GM21825 (cell line): ENCODE measurements at regions not wholly inside any gene's neighbourhood (a gene's known extent, or its start where the extent isn't known, plus 50 kb on each side); places are given as distances from the start of the nearest gene placed in this dataset.

Experiments
- ATAC-seq: cut with Tn5 transposase; IDR thresholded peaks from one replicate; pipeline ENCODE4 v1.9.1; 2021; ENCODE audit warnings: mild to moderate bottlenecking, moderate library complexity; ENCODE audit not compliant: unreplicated experiment

- no peak for ATAC-seq
Measured at GRCh38 chr5:117463881-117464570, 889.4 kb upstream of the SEMA6A start.

DNA sequence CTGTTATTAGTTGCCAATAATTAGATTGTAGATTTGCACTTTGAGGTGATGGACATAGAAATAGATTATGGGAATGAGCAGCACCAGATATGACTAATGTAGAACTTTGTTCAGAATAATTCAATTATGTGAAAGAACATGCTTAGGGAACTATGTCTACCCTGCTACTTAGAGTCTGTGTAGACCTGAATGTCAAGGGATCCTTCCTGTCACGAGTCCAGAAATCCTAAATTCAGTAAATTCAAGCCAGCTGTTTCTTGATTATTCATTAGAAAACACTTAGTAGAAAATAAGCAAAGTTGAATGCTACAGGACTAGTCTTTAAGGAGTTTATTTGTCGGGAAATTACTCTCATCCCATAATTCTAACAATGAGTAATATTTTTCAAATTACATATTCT, 887.3 kb upstream of the SEMA6A start:
- no peak for ATAC-seq

- ATAC-seq = peak; percentile 68
Measured at GRCh38 chr5:117461403-117461802, 886.8 kb upstream of the SEMA6A start.

- no peak for ATAC-seq
Measured at GRCh38 chr5:117457656-117458055, 883.0 kb upstream of the SEMA6A start.

DNA sequence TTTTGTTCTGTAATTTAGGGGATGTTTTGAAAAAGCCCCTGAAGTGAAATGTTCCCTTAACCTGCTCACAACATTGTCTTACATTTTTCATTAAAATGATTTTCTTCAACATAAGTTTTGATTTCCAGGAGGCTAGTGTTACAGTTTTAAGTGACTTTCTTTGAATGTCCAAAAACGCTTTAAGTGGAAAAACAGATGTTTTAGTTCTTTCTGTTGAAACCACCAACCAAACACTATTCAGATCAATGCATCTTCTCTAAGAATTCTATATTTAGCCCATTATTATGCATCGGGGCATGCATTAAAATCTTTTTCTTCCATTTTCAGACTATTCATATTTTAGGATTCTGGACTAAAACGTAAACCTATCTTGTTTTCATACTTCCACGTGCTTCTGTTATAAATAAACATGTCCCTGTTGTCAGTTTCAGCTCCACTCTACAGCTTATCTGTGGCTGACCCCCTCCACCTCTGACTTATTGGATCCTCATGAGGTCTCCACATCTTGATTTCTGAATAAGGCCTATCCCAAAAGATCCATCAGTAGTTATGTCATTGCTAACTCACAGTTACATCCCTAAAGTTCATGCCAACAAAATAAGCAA, 882.3 kb upstream of the SEMA6A start:
- ATAC-seq = no peak

DNA sequence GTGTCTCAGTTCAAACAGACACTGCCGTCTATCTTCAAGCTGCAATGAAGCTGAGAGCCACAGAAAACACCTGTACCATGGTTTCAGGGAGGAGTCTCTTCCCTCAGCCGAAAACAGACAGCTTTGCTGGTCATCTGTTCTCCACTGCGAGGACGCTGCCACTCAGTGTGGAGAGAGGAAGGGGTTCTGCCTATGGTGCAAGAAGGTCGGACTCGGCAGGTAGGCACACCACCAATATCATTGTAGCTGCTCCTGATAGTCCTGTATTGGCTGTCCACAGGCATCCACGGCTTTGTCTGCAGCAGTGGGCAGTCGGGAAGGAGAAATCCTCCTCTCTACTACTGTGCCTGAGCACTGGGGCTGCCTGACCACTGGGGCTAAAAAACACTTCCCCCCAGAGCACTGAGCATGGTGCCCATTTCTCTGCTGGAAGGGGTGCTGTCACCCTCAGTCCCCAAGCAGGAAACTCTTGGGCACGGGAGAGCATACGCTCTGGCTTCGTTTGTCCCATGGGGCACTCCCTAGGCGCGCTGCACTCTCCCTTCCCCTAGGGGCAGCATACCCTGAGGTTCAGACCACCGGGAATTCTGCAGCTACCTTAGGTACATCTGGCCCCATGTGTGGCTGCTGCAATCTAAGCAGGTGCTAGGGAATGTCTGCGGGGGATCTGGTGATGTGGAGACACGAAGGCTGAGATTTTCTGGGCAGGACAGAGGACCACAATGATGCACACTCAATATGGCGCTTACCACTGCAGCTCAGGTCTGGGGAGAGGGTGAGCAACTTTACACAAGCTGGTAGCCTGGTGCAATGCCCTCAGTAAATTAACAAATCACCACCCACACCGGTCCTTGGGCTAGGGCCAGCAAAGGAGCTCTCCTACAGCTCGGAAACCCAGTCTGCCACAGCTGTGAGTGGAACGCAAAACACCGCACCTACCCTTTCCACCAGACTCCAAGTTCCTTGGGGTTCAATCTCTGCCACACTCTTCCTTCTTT, 880.9 kb upstream of the SEMA6A start:
- peak; percentile 34 for ATAC-seq

DNA sequence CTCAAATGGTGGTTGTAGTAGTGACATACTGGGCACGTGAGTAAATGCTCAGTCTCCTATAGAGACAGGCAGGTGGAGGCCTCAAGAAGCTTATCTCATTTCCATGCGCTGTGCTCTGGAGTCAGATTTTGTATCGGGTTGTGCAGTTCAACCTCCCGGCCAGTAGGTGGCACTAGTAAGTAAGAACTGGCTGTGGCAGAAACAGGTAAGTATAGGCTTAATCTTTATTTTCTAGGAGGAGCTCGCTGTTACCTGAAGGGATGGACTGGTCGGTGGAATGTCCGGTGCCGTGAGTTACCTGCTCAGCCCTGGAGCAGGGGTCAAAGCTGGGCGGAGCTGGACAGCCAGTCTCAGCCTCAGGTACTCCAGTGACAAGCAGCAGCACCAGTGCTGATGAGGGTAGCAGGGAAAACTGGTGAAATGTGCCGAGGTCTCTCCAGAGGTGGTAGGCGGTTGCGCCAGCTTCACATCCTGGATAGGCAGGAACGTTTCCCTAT, 880.1 kb upstream of the SEMA6A start:
- ATAC-seq = peak; percentile 83

- no peak for ATAC-seq
Measured at GRCh38 chr5:117436846-117437245, 862.2 kb upstream of the SEMA6A start.

DNA sequence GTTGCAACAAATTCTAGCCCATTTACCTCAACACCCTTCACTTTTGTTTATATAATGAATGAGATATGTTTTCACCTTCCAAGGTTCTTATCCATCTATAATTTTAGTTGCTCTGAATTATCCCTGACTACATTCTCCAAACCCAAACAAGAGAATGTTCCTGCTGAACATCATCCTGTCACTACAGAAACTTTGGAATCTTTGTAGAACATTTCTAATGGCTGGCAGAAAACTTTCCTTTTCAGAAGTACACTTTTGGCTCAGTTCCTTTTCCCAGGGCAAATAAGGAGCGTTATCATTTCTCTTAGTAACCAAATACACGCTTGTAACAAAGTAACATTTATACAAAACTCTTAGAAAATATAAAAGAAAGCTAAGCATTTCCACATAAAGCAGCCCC, 860.6 kb upstream of the SEMA6A start:
- no peak for ATAC-seq

DNA sequence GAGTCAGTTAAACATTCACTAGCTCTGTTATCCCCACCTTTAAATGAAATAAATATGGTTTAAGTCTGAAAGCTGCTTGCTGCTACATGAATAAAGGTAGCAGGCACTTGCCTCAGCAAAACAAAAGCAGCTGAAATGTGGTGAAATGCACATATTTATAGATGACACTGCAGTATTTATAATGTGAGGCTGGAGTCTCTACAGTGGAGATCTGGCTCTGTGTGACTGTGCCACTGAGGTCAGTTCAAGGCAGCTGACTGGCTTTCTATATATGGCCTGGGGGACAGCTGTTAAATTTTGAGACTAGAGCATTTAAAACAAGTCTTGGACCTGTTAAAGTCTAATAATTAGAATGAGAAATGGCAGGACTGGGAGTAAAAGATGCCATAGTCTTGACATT, 859.6 kb upstream of the SEMA6A start:
- ATAC-seq = no peak

DNA sequence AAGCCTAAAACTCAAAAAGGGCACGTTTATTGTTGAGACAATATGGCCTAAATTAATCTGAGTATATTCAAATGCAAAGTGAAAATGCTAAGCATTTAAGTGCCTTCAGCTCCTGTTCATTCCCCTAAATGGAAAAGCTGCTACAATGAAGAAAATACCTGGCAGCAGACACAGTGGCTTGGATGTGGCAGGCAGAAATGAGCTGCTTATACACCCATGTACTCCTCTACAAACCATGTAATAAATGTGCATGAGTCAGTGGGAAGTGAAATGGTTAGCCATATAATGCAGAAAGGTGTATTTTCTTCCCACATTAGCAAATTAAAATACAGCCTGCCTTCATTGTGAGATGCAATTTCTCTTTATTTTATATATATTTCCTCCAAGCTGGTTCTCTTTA, 859.2 kb upstream of the SEMA6A start:
- ATAC-seq = no peak

GRCh38 chr5:117431091-117431490, 856.5 kb upstream of the SEMA6A start:
- ATAC-seq = no peak

DNA sequence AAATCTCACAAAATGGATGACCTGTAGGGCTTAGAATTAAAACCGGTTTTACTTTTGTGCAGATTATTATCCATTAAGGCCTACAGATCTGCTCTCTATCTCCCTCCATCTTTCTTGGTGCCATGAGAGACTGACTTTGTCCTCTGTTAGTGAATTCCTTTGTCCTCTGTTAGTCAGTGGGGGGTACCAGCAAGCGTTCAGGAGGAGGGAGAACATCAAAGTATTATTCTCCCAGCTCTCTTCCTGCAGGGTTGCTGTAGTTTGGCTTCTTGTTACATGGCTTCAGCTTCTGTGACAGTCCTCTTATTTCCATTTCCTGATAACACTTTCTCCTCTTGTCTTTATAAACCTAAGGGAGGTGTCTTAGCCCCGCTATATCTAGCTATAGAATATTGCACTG, 850.5 kb upstream of the SEMA6A start:
- ATAC-seq = no peak

- ATAC-seq = no peak
Measured at GRCh38 chr5:117424559-117424958, 849.9 kb upstream of the SEMA6A start.

DNA sequence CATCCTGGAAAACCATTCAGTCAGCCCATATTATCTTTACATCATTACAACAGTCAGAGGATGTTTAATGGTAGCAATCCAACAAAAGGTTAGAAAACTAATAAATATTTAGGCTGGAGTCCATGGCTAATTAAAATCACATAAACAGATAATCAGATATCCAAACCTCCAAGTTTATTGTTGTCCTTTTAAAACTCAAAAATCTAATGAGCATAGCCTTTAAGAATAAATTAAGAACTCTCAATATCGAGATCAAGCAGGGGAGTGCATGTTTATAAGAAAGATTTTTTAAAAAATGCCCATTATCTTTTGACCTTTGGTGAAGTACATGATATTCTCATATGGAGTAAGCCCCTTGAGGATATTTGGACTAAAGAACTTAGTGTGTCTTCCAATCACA, 842.9 kb upstream of the SEMA6A start:
- no peak for ATAC-seq

GRCh38 chr5:117414926-117415325, 840.3 kb upstream of the SEMA6A start:
- ATAC-seq = no peak

DNA sequence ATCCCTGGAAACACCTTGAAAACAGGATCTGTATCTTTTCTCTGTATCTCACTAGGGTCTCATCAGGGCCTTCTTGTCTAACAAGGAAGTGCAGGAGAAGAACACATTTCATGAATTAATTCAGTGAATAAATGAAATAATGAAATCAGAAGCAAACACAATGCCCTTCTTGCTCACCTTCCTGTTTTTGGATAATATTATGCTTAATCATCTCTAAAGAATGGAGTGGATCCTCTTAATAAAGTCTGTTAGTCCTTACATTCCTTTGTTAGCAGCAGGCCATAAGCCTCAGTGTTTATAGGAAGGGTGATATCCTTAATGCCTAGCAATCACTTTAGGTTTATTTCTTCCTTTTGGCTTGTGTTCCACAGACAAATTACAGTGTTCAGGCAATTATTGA, 837.1 kb upstream of the SEMA6A start:
- ATAC-seq = no peak

DNA sequence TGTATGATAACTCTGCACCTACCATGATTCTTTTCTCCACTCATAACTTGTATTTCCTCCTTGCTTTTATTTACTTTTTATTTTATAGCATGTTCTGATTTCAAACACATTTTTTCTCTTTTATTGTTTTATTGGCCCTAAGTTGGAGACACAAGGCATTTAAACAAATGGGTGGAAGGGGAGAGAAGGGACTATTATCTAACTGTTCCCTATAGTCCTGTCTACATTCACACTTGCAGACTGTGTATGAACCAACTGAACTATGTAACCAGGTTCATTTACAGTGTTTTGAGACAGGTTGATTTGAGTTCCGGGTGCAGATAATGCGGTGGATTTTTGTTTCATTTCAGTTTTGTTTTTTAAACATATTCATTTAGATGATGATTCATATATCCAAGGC, 830.6 kb upstream of the SEMA6A start:
- no peak for ATAC-seq

- ATAC-seq = no peak
Measured at GRCh38 chr5:117394506-117395157, 820.0 kb upstream of the SEMA6A start.

DNA sequence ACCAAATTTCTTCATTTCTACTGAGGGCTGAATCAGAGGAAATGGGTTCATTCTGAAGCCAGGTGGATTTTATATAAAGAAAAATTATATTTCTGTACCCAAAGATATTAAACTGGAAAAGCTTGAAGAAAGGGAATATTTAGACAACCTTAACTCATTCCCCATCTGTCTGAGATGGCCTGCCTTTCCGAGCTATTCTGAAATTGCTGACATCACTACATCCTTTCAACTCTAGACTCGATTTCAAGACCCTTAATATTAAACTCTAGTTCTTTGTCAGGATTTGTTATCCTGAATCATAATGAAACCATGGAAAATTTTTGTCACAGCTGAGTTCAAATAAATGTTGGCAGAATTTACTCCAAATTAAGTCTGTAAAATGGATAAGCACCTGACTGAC, 818.5 kb upstream of the SEMA6A start:
- ATAC-seq = no peak

- ATAC-seq = no peak
Measured at GRCh38 chr5:117380316-117380715, 805.7 kb upstream of the SEMA6A start.
